HG03175 (cell line): ENCODE measurements at regions not wholly inside any gene's neighbourhood (a gene's known extent, or its start where the extent isn't known, plus 50 kb on each side); places are given as distances from the start of the nearest gene placed in this dataset.
A peak's percentile ranks its signal among the peaks of the same experiment; 100 is the strongest.
"Not testable (repeated sequence)": the region's sequence is repeated elsewhere in the genome, so short reads cannot be mapped to it uniquely, and the experiment has no call there.

Experiments
- ATAC-seq: cut with Tn5 transposase; IDR thresholded peaks from one replicate; pipeline ENCODE4 v1.9.1; 2021; ENCODE audit warnings: mild to moderate bottlenecking, moderate library complexity; ENCODE audit not compliant: unreplicated experiment

DNA sequence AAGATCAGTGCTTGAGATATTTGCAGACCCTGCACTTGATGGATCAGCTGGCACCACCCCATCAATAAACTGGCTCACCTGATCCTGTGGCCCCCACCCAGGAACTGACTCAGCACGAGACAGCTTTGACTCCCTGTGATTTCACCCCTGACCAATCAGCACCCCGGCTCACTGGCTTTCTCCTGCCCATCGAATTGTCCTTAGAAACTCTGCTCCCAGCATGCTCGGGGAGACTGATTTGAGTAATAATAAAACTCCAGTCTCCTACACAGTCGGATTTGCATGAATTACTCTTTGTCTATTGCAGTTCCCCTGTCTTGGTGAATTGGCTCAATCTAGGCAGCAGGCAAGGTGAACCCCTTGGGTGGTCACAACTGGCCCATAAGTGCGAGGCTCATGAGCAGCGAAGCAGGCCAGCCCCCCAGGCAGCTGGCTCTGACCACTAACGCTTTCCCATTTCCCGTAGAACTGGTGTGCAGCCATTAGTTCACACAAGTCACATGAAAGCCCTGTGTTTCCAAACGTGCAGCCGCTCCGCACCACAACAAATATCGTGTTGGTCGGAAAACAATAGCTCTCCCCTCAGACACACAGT lies 79.6 kb downstream of the RSPH3 start:
- no peak for ATAC-seq

DNA sequence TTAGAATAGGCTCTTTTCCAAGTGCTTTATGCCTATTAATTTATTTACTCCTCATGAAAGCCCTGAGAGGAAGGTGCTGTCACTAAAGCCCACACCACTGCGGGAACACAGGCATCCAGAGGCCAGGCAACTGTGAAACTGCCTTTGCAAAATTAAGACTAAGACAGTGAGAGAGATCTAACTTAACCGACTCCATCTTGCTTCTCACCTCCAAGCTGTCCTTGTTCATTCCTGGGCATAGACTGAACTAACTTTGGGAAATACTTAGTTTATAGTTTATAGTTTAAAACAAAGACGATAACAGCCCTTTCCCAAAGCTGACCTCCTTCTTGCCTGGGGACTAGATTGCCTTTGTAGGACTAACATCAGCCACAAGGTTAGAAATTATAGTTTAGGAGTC lies 80.1 kb downstream of the RSPH3 start:
- no peak for ATAC-seq

DNA sequence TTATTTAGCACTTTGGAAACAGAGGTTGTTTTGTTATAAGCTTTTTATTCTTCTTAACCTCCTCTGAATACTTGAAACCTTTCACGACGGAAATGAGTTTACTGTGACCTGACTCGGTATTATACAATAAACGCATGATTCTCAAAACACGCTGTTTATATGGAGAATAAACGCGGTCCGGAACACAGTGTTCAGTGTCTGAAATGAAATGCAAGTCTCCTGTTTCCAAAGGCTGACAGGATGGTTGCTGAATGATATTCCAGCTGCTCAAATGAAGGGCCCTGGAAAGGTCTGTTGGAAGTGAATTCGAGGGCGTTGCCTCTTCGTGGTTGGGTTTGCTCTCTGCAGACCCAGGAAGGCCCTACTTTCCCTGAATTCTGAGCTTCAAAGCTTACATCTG lies 83.4 kb downstream of the RSPH3 start:
- ATAC-seq, result no peak

DNA sequence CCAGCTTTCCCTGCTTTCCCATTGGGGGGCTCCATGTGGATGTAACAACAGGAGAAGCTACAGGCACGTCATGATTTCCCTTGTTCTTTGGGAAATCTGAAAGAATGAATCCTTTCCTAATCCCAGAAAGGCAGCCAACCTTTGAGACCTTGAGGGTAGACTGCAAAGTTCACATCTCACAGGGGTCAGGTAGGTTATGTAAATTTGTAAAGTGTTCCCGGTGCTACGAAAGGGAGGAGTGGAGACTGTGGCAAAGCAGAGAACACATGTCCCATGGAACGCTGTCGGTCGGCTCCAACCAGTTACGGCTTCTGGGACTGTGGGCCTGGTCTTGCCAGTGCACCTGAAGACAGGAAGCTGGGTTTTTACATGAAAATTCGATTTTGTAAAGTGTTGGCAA lies 85.1 kb downstream of the RSPH3 start:
- ATAC-seq, result no peak

DNA sequence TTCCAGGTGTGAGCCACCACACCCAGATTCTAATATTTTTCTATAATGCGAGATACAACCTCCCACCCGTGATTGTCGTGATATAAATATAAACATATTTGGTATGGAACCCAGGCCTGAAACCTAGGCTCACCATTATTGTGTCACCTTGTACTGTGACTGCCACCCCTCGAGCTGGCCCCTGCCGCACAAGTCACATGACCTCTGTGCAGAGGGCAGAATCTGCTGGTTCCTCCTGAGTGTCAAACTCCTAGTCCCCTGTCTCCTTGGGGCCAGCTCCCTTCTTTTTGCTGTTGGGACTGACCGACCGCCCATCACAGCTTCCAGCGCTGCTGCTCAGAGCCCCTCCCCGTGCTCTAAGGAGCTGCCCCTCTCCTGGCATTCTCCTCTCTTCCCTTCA lies 86.4 kb downstream of the RSPH3 start:
- ATAC-seq, result no peak

DNA sequence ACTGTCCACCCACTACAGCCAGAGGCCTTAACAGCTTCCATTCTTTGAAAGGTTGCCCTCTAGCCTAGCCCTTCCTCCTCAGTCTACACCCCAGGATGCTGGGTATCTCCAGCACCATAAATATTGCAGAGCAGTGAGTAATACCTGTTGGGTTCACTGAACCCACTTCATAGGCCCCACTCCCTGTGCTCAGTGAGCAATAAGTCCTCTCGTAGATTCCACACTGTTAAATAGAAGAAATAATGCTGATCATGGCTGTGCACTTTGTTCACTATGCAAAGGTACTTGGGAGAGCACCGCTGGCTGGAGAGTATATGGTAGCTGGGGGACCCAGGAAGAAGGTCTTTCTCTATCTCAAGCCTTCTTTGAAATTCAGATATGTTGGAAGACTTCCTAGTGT lies 87.3 kb downstream of the RSPH3 start:
- ATAC-seq, result no peak

DNA sequence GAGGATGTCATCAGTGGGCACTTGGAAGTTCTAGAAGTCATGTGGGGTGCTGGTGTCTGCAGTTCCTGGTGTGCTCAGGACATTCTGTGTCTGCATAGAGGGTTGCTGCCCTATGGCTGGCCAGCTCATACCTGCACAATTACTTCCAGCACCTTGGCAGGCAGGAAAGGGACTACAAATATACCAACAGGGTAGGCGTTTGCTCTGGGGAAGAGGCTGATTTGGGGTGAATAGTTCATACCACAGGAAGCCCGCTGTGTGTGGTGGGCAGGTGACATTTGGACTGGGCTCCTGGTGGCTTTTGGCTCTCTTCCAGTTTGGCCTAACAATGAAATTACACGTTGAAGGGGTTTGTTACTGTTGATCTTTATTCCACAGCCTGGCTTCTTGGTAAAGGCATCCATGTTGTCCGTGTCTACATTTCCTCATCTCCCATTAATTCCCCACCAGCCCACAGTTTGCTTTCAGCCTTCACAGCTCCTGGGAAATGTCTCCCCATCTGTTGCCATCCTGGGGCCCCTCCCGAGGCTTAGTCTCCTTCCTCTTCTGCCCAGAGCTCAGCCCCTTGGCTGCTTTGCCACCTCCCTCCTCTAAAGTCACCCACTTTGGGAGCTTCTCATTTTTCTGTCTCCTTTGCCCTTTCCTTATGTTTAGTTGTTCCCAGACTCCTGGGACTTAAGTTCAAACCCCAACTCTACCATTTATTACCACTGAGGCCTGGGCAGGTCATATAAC lies 88.1 kb downstream of the RSPH3 start:
- peak; percentile 63 for ATAC-seq

DNA sequence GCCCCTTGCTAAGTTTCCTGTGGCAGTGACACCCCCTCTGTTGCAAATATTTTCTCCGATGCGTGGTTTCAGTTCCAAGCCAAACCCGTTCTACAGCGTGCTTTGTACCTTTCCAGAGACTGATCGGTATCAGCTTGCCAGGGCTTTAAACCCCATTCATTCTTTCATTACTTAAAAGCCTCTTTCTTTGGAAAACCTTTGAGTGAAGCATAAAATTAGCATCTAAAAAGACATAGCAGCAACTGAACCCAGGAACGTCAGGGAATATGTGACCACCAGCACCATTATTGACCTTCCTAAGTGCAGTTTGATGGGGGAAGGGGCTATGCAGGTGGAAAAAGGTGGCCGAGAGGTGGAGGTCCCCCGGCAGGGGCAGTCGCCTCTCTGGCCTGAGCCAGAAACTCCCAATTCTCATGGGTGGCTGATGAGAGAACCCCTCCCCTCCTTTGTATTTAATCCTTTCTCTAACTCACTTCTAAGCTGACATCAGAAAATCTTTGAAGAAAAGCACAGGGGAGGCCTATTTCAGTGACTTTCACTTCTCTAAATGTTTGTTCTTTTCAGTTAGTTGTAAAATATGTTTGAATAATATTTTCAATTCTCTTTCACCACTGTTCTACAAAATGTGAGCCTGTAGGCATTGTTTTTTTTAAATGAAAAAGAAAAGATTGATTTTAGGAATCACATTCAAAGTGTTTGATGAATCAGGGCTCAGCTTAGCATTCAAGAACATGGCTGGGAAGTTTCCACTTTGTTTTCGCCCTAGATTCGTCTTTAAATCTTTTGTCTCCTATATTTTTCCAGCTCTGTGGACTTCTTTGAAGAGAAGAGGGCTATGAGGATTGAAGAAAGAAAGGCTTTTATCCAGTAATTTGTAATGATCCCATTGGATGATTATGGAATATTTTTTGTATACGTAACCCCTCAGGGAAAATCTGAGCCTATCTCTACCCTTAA lies 89.2 kb downstream of the RSPH3 start:
- peak; percentile 57 for ATAC-seq

DNA sequence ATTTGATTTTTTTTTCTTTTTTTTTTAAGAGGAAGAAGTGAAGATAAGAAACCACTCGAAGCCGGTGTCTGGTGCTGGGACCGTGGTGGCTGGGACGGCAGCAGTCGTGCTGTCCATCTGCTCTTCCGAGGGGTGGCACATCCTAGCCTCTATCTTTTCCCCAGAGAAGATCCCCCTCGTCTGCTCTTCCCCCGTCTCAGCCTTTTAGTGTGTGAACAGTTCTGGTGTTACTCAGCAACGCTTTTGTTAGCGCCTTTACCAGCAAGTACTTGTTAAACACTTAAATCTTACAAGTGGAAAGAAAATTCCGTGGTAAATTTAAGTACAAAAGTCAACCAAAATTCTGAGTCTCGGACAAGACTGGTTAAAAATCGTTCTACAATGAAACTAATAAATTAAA lies 90.1 kb downstream of the RSPH3 start:
- ATAC-seq, result no peak

DNA sequence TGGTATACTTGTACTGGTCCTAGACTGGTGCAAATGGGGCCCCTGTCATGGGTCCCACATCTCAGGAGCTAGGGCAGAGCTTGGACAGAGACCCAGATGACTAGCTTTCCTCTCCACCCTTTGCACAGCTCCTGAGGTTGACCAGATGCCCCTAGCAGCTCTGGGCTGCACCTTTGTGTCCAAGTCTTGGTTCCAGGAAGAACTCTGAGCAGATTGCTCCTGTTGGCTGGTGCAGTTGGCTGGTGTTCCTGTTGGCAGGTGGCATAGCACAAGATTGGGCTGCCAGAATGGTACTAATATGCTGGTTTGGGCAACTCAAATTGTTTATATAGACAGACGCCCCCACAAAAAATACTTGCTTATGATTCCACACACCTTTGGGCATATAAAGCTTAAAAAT lies 89.4 kb upstream of the EZR start:
- no peak for ATAC-seq

DNA sequence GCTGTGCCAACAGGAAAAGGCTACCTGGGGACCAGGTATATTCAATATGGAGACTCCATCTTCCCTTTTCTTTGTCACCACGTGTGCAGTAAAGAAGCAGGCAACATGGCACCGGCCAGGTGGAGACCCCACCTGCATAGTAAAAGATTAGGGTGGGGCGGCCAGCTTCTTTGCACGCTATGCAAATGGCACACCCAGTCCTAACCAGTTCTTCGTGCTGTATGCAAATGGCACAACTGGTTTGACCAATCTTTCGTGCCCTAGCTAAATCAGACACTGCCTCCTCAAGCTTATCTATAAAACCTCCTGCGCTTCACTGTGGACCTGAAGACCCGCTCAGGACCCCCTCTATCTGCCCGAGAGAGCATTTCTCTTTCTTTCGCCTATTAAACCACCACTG lies 88.8 kb upstream of the EZR start:
- no peak for ATAC-seq

DNA sequence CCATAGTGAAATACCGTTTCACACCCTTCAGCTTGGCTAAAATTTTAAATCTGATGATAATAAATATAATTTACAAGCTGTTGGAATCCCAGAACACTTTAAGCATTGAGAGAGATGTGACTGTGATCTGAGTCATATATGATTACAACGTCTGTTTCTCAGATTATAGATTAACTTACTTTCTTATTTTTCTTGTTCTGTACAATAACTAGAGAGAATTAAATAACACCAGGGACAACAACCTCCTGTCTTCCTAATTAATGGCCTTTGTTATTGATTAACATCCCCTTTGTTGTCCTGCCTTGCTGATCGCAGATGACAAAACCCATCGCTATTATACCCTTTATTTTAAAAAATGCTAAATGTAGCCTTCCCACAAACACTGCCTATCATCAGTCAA lies 87.8 kb upstream of the EZR start:
- ATAC-seq, result no peak

DNA sequence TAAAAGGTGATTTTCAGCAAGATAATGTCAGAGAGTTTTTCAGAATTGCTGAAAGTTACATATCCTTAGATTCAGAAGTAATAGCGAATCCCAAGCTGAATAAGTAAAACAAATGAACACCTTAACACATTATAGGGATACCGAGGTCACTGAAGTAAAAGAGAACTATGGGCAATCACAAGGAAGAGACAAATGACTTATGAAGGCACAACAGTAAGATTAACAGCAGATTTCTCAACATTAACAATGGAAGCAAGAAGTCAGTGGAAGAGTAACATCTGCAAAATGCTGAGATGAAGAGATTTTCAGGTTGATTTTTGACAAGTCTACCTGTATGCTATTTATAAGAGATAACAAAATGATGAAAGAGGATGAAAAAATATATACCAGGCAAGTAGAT lies 86.1 kb upstream of the EZR start:
- ATAC-seq, result no peak

DNA sequence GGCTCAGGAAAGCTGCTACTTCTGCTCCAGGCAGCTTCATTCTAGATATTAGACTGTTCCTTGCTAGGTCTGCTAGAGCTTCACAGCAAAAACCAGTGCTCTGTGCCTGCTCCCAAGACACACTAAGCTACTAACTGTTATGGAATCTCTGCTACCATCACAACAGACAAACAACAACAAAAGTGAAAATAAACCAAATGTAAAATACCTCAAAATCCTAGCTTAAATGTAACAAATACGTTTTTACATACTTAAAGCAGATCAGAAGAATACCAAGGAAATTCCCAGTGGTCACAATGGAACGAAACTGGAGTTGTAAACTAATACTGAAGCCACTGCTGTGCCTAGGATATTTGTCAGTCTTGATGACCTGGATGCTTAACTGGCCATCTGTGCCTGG lies 84.6 kb upstream of the EZR start:
- no peak for ATAC-seq

DNA sequence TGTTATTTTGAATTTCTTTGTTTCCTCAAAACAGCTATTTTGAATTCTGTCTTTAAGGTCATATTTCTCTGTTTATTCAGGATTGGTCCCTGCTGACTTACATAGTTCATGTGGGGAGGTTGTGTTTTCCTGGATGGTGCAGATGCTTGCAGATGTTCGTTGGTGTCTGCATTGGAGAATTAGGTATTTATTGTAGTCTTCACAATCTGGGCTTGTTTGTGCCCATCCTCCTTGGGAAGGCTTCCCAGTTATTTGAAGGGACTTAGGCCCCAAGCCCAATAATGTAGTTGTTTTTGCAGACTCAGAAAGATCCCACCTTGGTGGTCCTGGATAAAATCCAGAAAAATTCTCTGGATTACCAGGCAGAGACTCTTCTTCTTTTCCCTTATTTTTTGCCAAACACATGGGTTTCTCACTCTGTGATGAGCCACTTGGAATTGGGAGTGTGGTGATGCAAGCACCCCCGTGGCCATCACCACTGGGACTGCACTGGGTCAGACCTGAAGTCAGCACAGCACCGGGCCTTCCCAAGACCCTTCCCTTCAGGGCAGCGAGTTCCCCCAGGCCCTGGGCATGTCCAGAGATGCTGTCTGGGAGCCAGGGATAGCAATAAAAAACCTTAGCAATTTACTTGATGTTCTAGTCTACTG lies 81.6 kb upstream of the EZR start:
- no peak for ATAC-seq

DNA sequence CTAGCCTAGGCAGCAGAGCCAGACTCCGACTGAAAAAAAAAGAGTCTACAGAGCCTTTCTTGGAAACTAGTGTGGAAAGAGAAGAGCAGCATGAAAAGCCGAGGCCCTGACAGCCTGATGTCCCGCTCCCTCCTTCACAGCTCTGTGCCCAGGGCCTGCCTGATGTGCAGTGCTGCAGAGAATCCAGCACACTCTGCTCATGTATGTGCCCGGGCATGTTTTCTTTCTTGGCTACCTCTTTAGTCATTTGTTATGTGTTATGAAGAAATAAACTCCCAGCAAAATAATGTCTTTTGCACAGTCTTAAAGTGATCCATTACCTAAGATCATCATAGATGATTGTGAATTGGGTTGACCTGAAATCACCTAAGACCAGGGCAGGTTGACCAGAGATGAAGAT lies 78.1 kb upstream of the EZR start:
- ATAC-seq, result no peak

DNA sequence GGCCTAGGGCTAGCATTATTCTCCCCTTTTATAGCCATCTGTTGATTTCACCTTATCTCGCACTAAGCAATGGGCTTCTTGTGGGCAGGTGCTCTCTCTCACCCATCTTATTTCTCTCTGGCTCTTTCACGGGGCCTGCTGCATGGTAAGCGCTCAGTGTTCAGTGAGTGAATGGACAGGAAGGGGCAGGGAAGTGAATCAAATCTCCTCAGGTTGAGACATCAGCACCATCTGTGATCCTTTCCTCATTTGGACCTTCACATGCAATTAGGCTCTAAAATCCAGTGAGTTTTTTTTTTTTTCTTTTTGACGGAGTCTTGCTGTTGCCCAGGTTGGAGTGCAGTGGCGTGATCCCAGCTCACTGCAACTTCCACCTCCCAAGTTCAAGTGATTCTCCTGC lies 76.5 kb upstream of the EZR start:
- ATAC-seq, result no peak

DNA sequence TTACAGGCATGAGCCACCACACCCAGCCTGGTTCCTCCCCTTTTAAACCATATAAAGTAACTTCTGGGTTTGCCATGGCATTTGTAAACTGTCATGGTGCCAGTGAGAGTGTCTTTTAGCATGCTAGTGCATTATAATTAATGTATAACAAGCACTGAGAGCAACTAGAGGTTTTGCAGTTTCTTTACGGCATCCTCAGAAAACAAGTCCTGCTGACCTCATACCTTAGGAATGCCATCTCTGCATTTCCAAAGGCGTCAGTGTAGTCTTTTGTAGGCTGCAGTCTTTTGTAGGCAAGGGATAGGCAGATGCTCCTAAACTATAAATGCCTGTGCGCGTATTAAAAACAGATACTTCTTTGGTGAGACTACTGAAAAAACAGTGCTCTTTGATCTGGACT lies 75.0 kb upstream of the EZR start:
- no peak for ATAC-seq

DNA sequence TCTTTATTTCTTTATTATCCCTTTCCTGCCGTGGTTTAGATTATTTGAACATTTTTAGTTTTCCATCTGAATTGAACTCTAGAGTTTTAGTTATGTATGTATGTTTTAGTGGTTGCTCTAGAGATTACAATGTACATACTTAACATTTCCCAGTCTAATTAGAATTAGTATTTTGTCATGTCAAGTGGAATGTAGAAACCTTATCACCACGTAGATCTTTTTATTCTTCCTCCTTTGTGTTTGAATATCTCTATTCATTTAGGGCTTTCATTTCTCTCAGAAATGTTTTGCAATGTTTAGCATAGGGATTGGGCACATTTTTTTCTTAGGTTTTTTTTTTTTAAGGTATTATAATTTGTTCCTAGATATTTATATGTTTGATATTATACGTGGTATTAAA lies 73.1 kb upstream of the EZR start:
- no peak for ATAC-seq

DNA sequence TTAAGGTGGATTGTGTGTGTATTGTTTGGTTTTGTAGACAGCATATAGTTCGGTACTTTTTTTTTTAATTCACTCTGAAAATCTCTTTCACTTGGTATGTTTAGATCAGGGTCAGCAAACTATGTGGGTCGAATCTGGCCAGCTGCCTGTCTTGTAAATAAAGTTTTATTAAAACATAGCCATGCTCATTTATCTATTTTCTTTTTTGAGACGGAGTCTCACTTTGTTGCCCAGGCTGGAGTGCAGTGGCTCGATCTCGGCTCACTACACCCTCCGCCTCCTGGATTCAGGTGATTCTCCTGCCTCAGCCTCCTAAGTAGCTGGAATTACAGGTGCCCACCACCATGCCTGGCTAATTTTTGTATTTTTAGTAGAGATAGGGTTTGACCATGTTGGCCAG lies 72.4 kb upstream of the EZR start:
- ATAC-seq, result not testable (repeated sequence)

DNA sequence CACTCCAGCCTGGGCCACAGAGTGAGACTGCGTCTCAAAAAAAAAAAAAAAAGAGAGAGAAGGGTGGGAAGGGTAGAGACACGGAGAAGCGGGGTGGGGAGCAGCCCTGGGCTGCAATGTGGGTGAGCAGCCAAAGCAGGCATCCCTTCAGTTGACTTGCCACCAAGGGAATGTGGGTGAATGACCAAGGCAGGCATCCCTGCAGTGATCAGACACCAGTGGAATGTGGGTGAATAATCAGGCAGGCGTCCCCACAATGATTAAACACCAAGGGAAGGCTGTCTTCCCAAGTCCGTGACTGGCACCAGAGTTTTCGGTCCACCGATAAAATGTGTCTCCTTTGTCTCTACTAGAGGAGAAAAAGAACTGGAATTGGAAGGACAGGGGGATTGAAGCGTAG lies 69.0 kb upstream of the EZR start:
- not testable (repeated sequence) for ATAC-seq
